K562 (cell line): ENCODE measurements at regions not wholly inside any gene's neighbourhood (a gene's known extent, or its start where the extent isn't known, plus 50 kb on each side); places are given as distances from the start of the nearest gene placed in this dataset.

Experiments used
- CSDE1 ChIP-seq, 2 experiments: fragments of 450-650 bp; IDR thresholded peaks; 2 replicates each; pipeline ENCODE4 v1.6.1; 2016; ENCODE audit warnings: mild to moderate bottlenecking in 1 of 2
- ETV5 ChIP-seq: sonication (generic); formaldehyde crosslinking; IDR thresholded peaks from 2 replicates; pipeline ENCODE4 v1.4.0; 2020; ENCODE audit warnings: low read depth, mild to moderate bottlenecking, missing genetic modification reagents
- MTA3 ChIP-seq: fragments of 450-650 bp; formaldehyde crosslinking; IDR thresholded peaks from 2 replicates; pipeline ENCODE4 v1.6.1; 2017; ENCODE audit warnings: mild to moderate bottlenecking, borderline replicate concordance
- ZNF561 ChIP-seq: fragments of 450-650 bp; formaldehyde crosslinking; conservative IDR thresholded peaks from 2 replicates; pipeline ENCODE4 v1.4.0; 2020; ENCODE audit warnings: mild to moderate bottlenecking, moderate library complexity
- TF ChIP-seq, protein P1 (sequence below): sonication (generic); formaldehyde crosslinking; IDR thresholded peaks from 2 replicates; pipeline ENCODE4 v1.8.0; 2023; ENCODE audit warnings: mild to moderate bottlenecking, missing genetic modification reagents
- TF ChIP-seq, protein P2 (sequence below): fragments of 250-450 bp; sonication (Bioruptor Pico); IDR thresholded peaks from 2 replicates; pipeline ENCODE4 v1.5.1; 2021; ENCODE audit warnings: mild to moderate bottlenecking

DNA sequence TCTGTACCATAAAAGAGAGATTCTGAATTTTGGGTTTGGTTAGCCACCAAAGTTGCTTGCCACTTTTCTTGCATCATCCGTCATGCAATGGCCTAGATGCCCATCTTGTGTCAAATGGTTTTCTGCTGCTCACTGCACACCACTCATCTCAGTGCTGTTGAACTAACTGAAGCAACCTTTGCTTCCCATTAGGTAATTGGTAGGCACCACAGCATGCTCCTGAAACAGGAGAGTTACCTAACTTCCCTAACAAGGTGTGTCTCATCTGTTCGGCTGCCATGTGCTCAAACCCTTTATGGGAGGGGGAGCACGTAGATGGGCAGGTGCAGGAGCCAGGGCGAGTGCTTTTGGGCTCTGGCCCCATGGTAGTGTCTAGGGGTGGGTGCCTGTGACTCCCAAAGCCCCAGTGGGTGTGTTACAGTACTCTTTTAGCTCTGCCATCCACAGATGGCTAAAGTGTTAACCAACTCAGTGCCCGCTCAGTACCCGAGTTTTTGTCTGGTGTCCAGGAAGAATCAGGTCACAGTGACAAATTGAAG, 147.4 kb upstream of the SPACA1 start (continued):
- TF ChIP-seq, protein P1, sequence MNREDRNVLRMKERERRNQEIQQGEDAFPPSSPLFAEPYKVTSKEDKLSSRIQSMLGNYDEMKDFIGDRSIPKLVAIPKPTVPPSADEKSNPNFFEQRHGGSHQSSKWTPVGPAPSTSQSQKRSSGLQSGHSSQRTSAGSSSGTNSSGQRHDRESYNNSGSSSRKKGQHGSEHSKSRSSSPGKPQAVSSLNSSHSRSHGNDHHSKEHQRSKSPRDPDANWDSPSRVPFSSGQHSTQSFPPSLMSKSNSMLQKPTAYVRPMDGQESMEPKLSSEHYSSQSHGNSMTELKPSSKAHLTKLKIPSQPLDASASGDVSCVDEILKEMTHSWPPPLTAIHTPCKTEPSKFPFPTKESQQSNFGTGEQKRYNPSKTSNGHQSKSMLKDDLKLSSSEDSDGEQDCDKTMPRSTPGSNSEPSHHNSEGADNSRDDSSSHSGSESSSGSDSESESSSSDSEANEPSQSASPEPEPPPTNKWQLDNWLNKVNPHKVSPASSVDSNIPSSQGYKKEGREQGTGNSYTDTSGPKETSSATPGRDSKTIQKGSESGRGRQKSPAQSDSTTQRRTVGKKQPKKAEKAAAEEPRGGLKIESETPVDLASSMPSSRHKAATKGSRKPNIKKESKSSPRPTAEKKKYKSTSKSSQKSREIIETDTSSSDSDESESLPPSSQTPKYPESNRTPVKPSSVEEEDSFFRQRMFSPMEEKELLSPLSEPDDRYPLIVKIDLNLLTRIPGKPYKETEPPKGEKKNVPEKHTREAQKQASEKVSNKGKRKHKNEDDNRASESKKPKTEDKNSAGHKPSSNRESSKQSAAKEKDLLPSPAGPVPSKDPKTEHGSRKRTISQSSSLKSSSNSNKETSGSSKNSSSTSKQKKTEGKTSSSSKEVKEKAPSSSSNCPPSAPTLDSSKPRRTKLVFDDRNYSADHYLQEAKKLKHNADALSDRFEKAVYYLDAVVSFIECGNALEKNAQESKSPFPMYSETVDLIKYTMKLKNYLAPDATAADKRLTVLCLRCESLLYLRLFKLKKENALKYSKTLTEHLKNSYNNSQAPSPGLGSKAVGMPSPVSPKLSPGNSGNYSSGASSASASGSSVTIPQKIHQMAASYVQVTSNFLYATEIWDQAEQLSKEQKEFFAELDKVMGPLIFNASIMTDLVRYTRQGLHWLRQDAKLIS (CRISPR knock-in tag): no peak
- TF ChIP-seq MTA3 (no peak), ZNF561 (CRISPR knock-in tag) (no peak), ETV5 (no peak), CSDE1 (IDR thresholded peaks at IDR 0.05) (no peak)
- TF ChIP-seq, protein P2, sequence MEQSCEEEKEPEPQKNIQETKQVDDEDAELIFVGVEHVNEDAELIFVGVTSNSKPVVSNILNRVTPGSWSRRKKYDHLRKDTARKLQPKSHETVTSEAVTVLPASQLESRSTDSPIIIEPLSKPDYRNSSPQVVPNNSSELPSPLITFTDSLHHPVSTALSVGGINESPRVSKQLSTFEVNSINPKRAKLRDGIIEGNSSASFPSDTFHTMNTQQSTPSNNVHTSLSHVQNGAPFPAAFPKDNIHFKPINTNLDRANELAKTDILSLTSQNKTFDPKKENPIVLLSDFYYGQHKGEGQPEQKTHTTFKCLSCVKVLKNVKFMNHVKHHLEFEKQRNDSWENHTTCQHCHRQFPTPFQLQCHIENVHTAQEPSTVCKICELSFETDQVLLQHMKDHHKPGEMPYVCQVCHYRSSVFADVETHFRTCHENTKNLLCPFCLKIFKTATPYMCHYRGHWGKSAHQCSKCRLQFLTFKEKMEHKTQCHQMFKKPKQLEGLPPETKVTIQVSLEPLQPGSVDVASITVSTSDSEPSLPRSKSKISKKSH (CRISPR knock-in tag): no peak
